Activated CD4-positive, alpha-beta T cell treated with anti-CD3 and anti-CD28 coated beads, Interleukin-2, amount 10 ng/mL, durations not matched to agents 24 days and 14 days (primary cell): ENCODE measurements at regions not wholly inside any gene's neighbourhood (a gene's known extent, or its start where the extent isn't known, plus 50 kb on each side); places are given as distances from the start of the nearest gene placed in this dataset.
"Not testable (repeated sequence)": the region's sequence is repeated elsewhere in the genome, so short reads cannot be mapped to it uniquely, and the experiment has no call there.

Experiments
- DNase-seq: peaks from one replicate; pipeline ENCODE4 v3.0.0; 2022
- H3K27ac Mint-ChIP-seq: one replicate; pipeline ENCODE4 v1.8.0; 2022; ENCODE audit warnings: mild to moderate bottlenecking, mixed read lengths
- H3K27me3 Mint-ChIP-seq: one replicate; pipeline ENCODE4 v1.8.0; 2022; ENCODE audit warnings: mixed read lengths
- H3K36me3 Mint-ChIP-seq: one replicate; pipeline ENCODE4 v1.8.0; 2022; ENCODE audit warnings: low read depth, mild to moderate bottlenecking, mixed read lengths
- H3K4me1 Mint-ChIP-seq: one replicate; pipeline ENCODE4 v1.8.0; 2021; ENCODE audit warnings: mixed read lengths
- H3K4me3 Mint-ChIP-seq: one replicate; pipeline ENCODE4 v1.8.0; 2022; ENCODE audit warnings: mild to moderate bottlenecking, moderate library complexity, mixed read lengths
- H3K9me3 Mint-ChIP-seq: one replicate; pipeline ENCODE4 v1.8.0; 2021; ENCODE audit warnings: mixed read lengths
- intact Hi-C: fragments of 100-400 bp; cut with micrococcal nuclease; formaldehyde crosslinking; loops from one replicate; pipeline ENCODE4 v1.15.1; 2023

- Mint-ChIP-seq H3K27ac (no peak overlapping the region), H3K4me3 (no peak overlapping the region), H3K27me3 (no peaks in the 10 kb centered on the region), H3K9me3 (peaks cover 3% of the 10 kb centered on the region), H3K4me1 (no peaks in the 10 kb centered on the region), H3K36me3 (no peaks in the 10 kb centered on the region)
- no peak for DNase-seq
- intact Hi-C loops, result no loop called here
These were observed 625.4 kb upstream of the POM121L12 start for GRCh38 chr7:52410032-52410431.

- Mint-ChIP-seq H3K4me3 (no peak overlapping the region), H3K4me1 (no peaks in the 10 kb centered on the region), H3K9me3 (peaks cover 3% of the 10 kb centered on the region), H3K36me3 (no peaks in the 10 kb centered on the region), H3K27ac (no peak overlapping the region), H3K27me3 (no peaks in the 10 kb centered on the region)
- intact Hi-C loops, result no loop called here
- no peak for DNase-seq
These were observed 628.6 kb upstream of the POM121L12 start for GRCh38 chr7:52406808-52407207.

- Mint-ChIP-seq H3K36me3 (no peaks in the 10 kb centered on the region), H3K4me1 (no peaks in the 10 kb centered on the region), H3K27me3 (no peaks in the 10 kb centered on the region), H3K27ac (no peak overlapping the region), H3K4me3 (no peak overlapping the region), H3K9me3 (no peaks in the 10 kb centered on the region)
- intact Hi-C loops, result no loop called here
- no peak for DNase-seq
These were observed 652.7 kb upstream of the POM121L12 start for GRCh38 chr7:52382731-52383130.

GRCh38 chr7:52369922-52370321 is 665.5 kb upstream of the POM121L12 start:
- Mint-ChIP-seq H3K9me3 (peaks cover 9% of the 10 kb centered on the region), H3K27ac (no peak overlapping the region), H3K4me1 (no peaks in the 10 kb centered on the region), H3K4me3 (no peak overlapping the region), H3K27me3 (no peaks in the 10 kb centered on the region), H3K36me3 (no peaks in the 10 kb centered on the region)
- intact Hi-C loops, result no loop called here
- no peak for DNase-seq

GRCh38 chr7:52365349-52365748 is 670.1 kb upstream of the POM121L12 start:
- intact Hi-C loops, result no loop called here
- H3K36me3 Mint-ChIP-seq, result no peaks in the 10 kb centered on the region
- no peak for DNase-seq
- peaks cover 3% of the 10 kb centered on the region for H3K9me3 Mint-ChIP-seq
- no peak overlapping the region for H3K27ac Mint-ChIP-seq
- no peaks in the 10 kb centered on the region for H3K4me1 Mint-ChIP-seq
- H3K27me3 Mint-ChIP-seq, result no peaks in the 10 kb centered on the region
- no peak overlapping the region for H3K4me3 Mint-ChIP-seq

GRCh38 chr7:52362521-52362920 is 672.9 kb upstream of the POM121L12 start:
- H3K9me3 Mint-ChIP-seq, result peaks cover 7% of the 10 kb centered on the region
- no peak overlapping the region for H3K4me3 Mint-ChIP-seq
- no peaks in the 10 kb centered on the region for H3K27me3 Mint-ChIP-seq
- H3K4me1 Mint-ChIP-seq, result no peaks in the 10 kb centered on the region
- no peaks in the 10 kb centered on the region for H3K36me3 Mint-ChIP-seq
- intact Hi-C loops, result no loop called here
- no peak overlapping the region for H3K27ac Mint-ChIP-seq
- no peak for DNase-seq

GRCh38 chr7:52360541-52360940 is 674.9 kb upstream of the POM121L12 start:
- H3K9me3 Mint-ChIP-seq, result peaks cover 7% of the 10 kb centered on the region
- no peak overlapping the region for H3K27ac Mint-ChIP-seq
- intact Hi-C loops, result no loop called here
- H3K4me3 Mint-ChIP-seq, result no peak overlapping the region
- no peaks in the 10 kb centered on the region for H3K36me3 Mint-ChIP-seq
- DNase-seq, result no peak
- H3K27me3 Mint-ChIP-seq, result no peaks in the 10 kb centered on the region
- H3K4me1 Mint-ChIP-seq, result no peaks in the 10 kb centered on the region

- H3K4me1 Mint-ChIP-seq, result no peaks in the 10 kb centered on the region
- peaks cover 7% of the 10 kb centered on the region for H3K9me3 Mint-ChIP-seq
- DNase-seq, result no peak
- H3K27ac Mint-ChIP-seq, result no peak overlapping the region
- H3K36me3 Mint-ChIP-seq, result no peaks in the 10 kb centered on the region
- no peak overlapping the region for H3K4me3 Mint-ChIP-seq
- H3K27me3 Mint-ChIP-seq, result no peaks in the 10 kb centered on the region
- intact Hi-C loops, result no loop called here
These were observed 680.4 kb upstream of the POM121L12 start for GRCh38 chr7:52355053-52355452.

GRCh38 chr7:52352013-52352981 is 683.1 kb upstream of the POM121L12 start:
- no peak for DNase-seq
- Mint-ChIP-seq H3K27ac (no peak overlapping the region), H3K4me1 (no peaks in the 10 kb centered on the region), H3K36me3 (no peaks in the 10 kb centered on the region), H3K27me3 (no peaks in the 10 kb centered on the region), H3K9me3 (peaks cover 3% of the 10 kb centered on the region), H3K4me3 (no peak overlapping the region)
- intact Hi-C loops, result no loop called here

- intact Hi-C loops, result no loop called here
These were observed 691.4 kb upstream of the POM121L12 start for GRCh38 chr7:52344015-52344414.

GRCh38 chr7:52340067-52340466 is 695.4 kb upstream of the POM121L12 start:
- Mint-ChIP-seq H3K4me3 (no peak overlapping the region), H3K27ac (no peak overlapping the region), H3K36me3 (no peaks in the 10 kb centered on the region), H3K27me3 (no peaks in the 10 kb centered on the region), H3K9me3 (peaks cover 4% of the 10 kb centered on the region), H3K4me1 (no peaks in the 10 kb centered on the region)
- intact Hi-C loops, result no loop called here
- DNase-seq, result no peak

More at GRCh38 chr7:52344015-52344414, 691.4 kb upstream of the POM121L12 start:
- no peaks in the 10 kb centered on the region for H3K4me1 Mint-ChIP-seq
- no peak for DNase-seq
- H3K9me3 Mint-ChIP-seq, result peaks cover 4% of the 10 kb centered on the region
- no peaks in the 10 kb centered on the region for H3K36me3 Mint-ChIP-seq
- no peak overlapping the region for H3K27ac Mint-ChIP-seq
- no peaks in the 10 kb centered on the region for H3K27me3 Mint-ChIP-seq
- H3K4me3 Mint-ChIP-seq, result no peak overlapping the region

GRCh38 chr7:52328328-52328727 is 707.1 kb upstream of the POM121L12 start:
- intact Hi-C loops, H3K4me3 Mint-ChIP-seq, H3K27me3 Mint-ChIP-seq, H3K36me3 Mint-ChIP-seq, H3K4me1 Mint-ChIP-seq, H3K27ac Mint-ChIP-seq, H3K9me3 Mint-ChIP-seq: not testable (repeated sequence)
- peak; percentile 73 for DNase-seq

GRCh38 chr7:52325237-52325636 is 710.2 kb upstream of the POM121L12 start:
- Mint-ChIP-seq H3K4me3 (no peak overlapping the region), H3K36me3 (no peaks in the 10 kb centered on the region), H3K27ac (peak overlapping the region; percentile 29), H3K9me3 (peaks cover 8% of the 10 kb centered on the region), H3K27me3 (no peaks in the 10 kb centered on the region), H3K4me1 (peaks cover 1% of the 10 kb centered on the region)
- no peak for DNase-seq
- intact Hi-C loops, result no loop called here

GRCh38 chr7:52323202-52323746 is 712.2 kb upstream of the POM121L12 start:
- intact Hi-C loops, result no loop called here
- no peak for DNase-seq
- Mint-ChIP-seq H3K9me3 (peaks cover 4% of the 10 kb centered on the region), H3K4me1 (no peaks in the 10 kb centered on the region), H3K27ac (no peak overlapping the region), H3K27me3 (no peaks in the 10 kb centered on the region), H3K36me3 (no peaks in the 10 kb centered on the region), H3K4me3 (no peak overlapping the region)
